ENCODE measurements at regions not wholly inside any gene's neighbourhood (a gene's known extent, or its start where the extent isn't known, plus 50 kb on each side); places are given as distances from the start of the nearest gene placed in this dataset.

GRCh38 chr6:109260701-109261100 is 121.6 kb downstream of the CD164 start:
- ATAC-seq: no peak
- TF ChIP-seq CTCF (IDR thresholded peaks at IDR 0.05): no peak
- intact Hi-C loops (cut with DNase I, micrococcal nuclease): no loop called here
- Histone ChIP-seq H3K9me3 (no peaks in the 10 kb centered on the region), H3K36me3 (ENCODE audit: low read depth) (no peaks in the 10 kb centered on the region), H3K4me3 (no peak overlapping the region), H3K4me1 (ENCODE audit: low read depth) (peaks cover 6% of the 10 kb centered on the region)
- DNase-seq: no peak

- no peaks in the 10 kb centered on the region for H3K9me3 ChIP-seq
- no peak overlapping the region for H3K4me3 ChIP-seq
- H3K4me1 ChIP-seq (ENCODE audit: low read depth): peaks cover 12% of the 10 kb centered on the region
- intact Hi-C loops (cut with DNase I, micrococcal nuclease): no loop called here
- no peak for TF ChIP-seq CTCF (IDR thresholded peaks at IDR 0.05)
- no peak for ATAC-seq
- no peak for DNase-seq
- no peaks in the 10 kb centered on the region for H3K36me3 ChIP-seq (ENCODE audit: low read depth)
Observed at GRCh38 chr6:109260126-109260525, 122.1 kb downstream of the CD164 start.

- ATAC-seq (no peak), DNase-seq (no peak)
- no peaks in the 10 kb centered on the region for H3K36me3 ChIP-seq (ENCODE audit: low read depth)
- no peak for TF ChIP-seq CTCF (IDR thresholded peaks at IDR 0.05)
- intact Hi-C loops (cut with DNase I, micrococcal nuclease): no loop called here
- no peak overlapping the region for H3K4me3 ChIP-seq
- peaks cover 13% of the 10 kb centered on the region for H3K4me1 ChIP-seq (ENCODE audit: low read depth)
- no peaks in the 10 kb centered on the region for H3K9me3 ChIP-seq
Observed at GRCh38 chr6:109258129-109258528, 124.1 kb downstream of the CD164 start.

- Histone ChIP-seq H3K9me3 (no peaks in the 10 kb centered on the region), H3K36me3 (ENCODE audit: low read depth) (no peaks in the 10 kb centered on the region), H3K4me1 (ENCODE audit: low read depth) (peaks cover 19% of the 10 kb centered on the region), H3K4me3 (no peak overlapping the region)
- intact Hi-C loops (cut with DNase I, micrococcal nuclease): no loop called here
- TF ChIP-seq CTCF (IDR thresholded peaks at IDR 0.05): no peak
- DNase-seq: peak in 2 of 3 donors; percentile 41 to 46
- peak; percentile 24 for ATAC-seq
Observed at GRCh38 chr6:109257494-109257893, 124.8 kb downstream of the CD164 start.

- Histone ChIP-seq H3K4me1 (ENCODE audit: low read depth) (peaks cover 26% of the 10 kb centered on the region), H3K4me3 (no peak overlapping the region), H3K9me3 (no peaks in the 10 kb centered on the region), H3K36me3 (ENCODE audit: low read depth) (no peaks in the 10 kb centered on the region)
- peak in 1 of 3 donors; percentile 54 for DNase-seq
- no peak for TF ChIP-seq CTCF (IDR thresholded peaks at IDR 0.05)
- peak; percentile 90 for ATAC-seq
- intact Hi-C loops (cut with DNase I, micrococcal nuclease): no loop called here
Observed at GRCh38 chr6:109255946-109256640, 126.2 kb downstream of the CD164 start.

- TF ChIP-seq CTCF (IDR thresholded peaks at IDR 0.05): no peak
- H3K9me3 ChIP-seq: no peaks in the 10 kb centered on the region
- DNase-seq (no peak), ATAC-seq (no peak)
- no peaks in the 10 kb centered on the region for H3K36me3 ChIP-seq (ENCODE audit: low read depth)
- peaks cover 26% of the 10 kb centered on the region for H3K4me1 ChIP-seq (ENCODE audit: low read depth)
- H3K4me3 ChIP-seq: no peak overlapping the region
- intact Hi-C loops (cut with DNase I, micrococcal nuclease): no loop called here
Observed at GRCh38 chr6:109255087-109255486, 127.2 kb downstream of the CD164 start.

All from mucosa of descending colon (tissue), 3 donors.